ENCODE measurements at regions not wholly inside any gene's neighbourhood (a gene's known extent, or its start where the extent isn't known, plus 50 kb on each side); places are given as distances from the start of the nearest gene placed in this dataset.
"Not testable (repeated sequence)": the region's sequence is repeated elsewhere in the genome, so short reads cannot be mapped to it uniquely, and the experiment has no call there.

GRCh38 chr1:842799-843198, 80.9 kb upstream of the SAMD11 start:
- TF ChIP-seq JUND (IDR thresholded peaks at IDR 0.05; ENCODE audit: low read depth, low read length); POLR2AphosphoS2 (IDR thresholded peaks at IDR 0.05; ENCODE audit: low read depth, low read length); GABPA (IDR thresholded peaks at IDR 0.05; ENCODE audit: low read depth); RFX5 (IDR thresholded peaks at IDR 0.05; ENCODE audit: low read depth, low read length); CEBPB (IDR thresholded peaks at IDR 0.05; ENCODE audit: borderline replicate concordance in 1 of 2, low read depth in 2 of 2, low read length in 2 of 2); ZSCAN29 (IDR thresholded peaks at IDR 0.05); POLR2A (IDR thresholded peaks at IDR 0.05; ENCODE audit: low read depth, low read length); MYC (IDR thresholded peaks at IDR 0.05; ENCODE audit: insufficient read depth, insufficient read length, insufficient replicate concordance, low read length, severe bottlenecking); YY1 (IDR thresholded peaks at IDR 0.05; ENCODE audit: low read depth, low read length): not testable (repeated sequence)
- TF ChIP-seq, protein P1, sequence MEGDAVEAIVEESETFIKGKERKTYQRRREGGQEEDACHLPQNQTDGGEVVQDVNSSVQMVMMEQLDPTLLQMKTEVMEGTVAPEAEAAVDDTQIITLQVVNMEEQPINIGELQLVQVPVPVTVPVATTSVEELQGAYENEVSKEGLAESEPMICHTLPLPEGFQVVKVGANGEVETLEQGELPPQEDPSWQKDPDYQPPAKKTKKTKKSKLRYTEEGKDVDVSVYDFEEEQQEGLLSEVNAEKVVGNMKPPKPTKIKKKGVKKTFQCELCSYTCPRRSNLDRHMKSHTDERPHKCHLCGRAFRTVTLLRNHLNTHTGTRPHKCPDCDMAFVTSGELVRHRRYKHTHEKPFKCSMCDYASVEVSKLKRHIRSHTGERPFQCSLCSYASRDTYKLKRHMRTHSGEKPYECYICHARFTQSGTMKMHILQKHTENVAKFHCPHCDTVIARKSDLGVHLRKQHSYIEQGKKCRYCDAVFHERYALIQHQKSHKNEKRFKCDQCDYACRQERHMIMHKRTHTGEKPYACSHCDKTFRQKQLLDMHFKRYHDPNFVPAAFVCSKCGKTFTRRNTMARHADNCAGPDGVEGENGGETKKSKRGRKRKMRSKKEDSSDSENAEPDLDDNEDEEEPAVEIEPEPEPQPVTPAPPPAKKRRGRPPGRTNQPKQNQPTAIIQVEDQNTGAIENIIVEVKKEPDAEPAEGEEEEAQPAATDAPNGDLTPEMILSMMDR (IDR thresholded peaks at IDR 0.05 in 2 of 3, conservative IDR thresholded peaks at IDR 0.05 in 1 of 3; ENCODE audit: control insufficient read depth in 2 of 3, extremely low read depth in 1 of 3, insufficient read depth in 1 of 3, low read depth in 3 of 3, low read length in 3 of 3), result not testable (repeated sequence)
